SK-N-SH (cell line): ENCODE measurements at regions not wholly inside any gene's neighbourhood (a gene's known extent, or its start where the extent isn't known, plus 50 kb on each side); places are given as distances from the start of the nearest gene placed in this dataset.

ENCODE experiments used
- CTCF ChIP-seq: fragments of 200-600 bp; sonication (generic); IDR thresholded peaks from 2 replicates; pipeline ENCODE4 v1.6.1; 2017; ENCODE audit warnings: antibody characterized with exemption, mild to moderate bottlenecking, moderate library complexity
- EP300 ChIP-seq, 2 experiments: IDR thresholded peaks; 2 replicates each; pipeline versions ENCODE4 v1.4.0 to v1.6.1; 2012; ENCODE audit warnings: borderline replicate concordance in 1 of 2, low read depth in 1 of 2, low read length in 1 of 2
- GABPA ChIP-seq: IDR thresholded peaks from 2 replicates; pipeline ENCODE4 v1.4.0; 2012; ENCODE audit warnings: low read depth, mild to moderate bottlenecking
- NFIC ChIP-seq: IDR thresholded peaks from 2 replicates; pipeline ENCODE4 v1.4.0; 2012; ENCODE audit warnings: borderline replicate concordance
- POLR2AphosphoS5 ChIP-seq: IDR thresholded peaks from 2 replicates; pipeline ENCODE4 v1.6.1; 2012; ENCODE audit warnings: low read depth, low read length
- REST ChIP-seq: IDR thresholded peaks from 2 replicates; pipeline ENCODE4 v1.6.1; 2012; ENCODE audit warnings: mild to moderate bottlenecking, low read depth, low read length, moderate library complexity
- TEAD4 ChIP-seq: IDR thresholded peaks from 2 replicates; pipeline ENCODE4 v1.4.0; 2012; ENCODE audit warnings: mild to moderate bottlenecking, borderline replicate concordance; ENCODE audit not compliant: insufficient read depth
- USF1 ChIP-seq: IDR thresholded peaks from 2 replicates; pipeline ENCODE4 v1.4.0; 2012; ENCODE audit warnings: low read depth, borderline replicate concordance
- USF2 ChIP-seq: fragments of 150-350 bp; IDR thresholded peaks from 2 replicates; pipeline ENCODE4 v1.6.1; 2017; ENCODE audit warnings: antibody characterized with exemption, low read length, low read depth, borderline replicate concordance
- ZBTB33 ChIP-seq: IDR thresholded peaks from 2 replicates; pipeline ENCODE4 v1.4.0; 2012; ENCODE audit warnings: low read depth, borderline replicate concordance

GRCh38 chr5:74442466-74442865 lies 198.1 kb downstream of the ENC1 start:
- TF ChIP-seq EP300 (IDR thresholded peaks at IDR 0.05; ENCODE audit: borderline replicate concordance in 1 of 2, low read depth in 1 of 2, low read length in 1 of 2) (no peak), GABPA (no peak), CTCF (no peak), ZBTB33 (no peak), POLR2AphosphoS5 (no peak), USF1 (no peak), NFIC (no peak), TEAD4 (no peak), USF2 (no peak), REST (no peak)
